Karpas-422 (cell line): ENCODE measurements at regions not wholly inside any gene's neighbourhood (a gene's known extent, or its start where the extent isn't known, plus 50 kb on each side); places are given as distances from the start of the nearest gene placed in this dataset.

Experiments
- DNase-seq: peaks from one replicate; pipeline ENCODE4 v3.0.0-alpha.2; 2015
- H2AFZ ChIP-seq: fragments of 200-600 bp; sonication (generic); 2 replicates; pipeline ENCODE4 v1.6.1; 2014; ENCODE audit warnings: antibody characterized with exemption, low read length, mixed read lengths
- H3K27ac ChIP-seq: fragments of 200-600 bp; sonication (generic); 2 replicates; pipeline ENCODE4 v1.5.1; 2014; ENCODE audit warnings: mild to moderate bottlenecking, low read length, moderate library complexity
- H3K27me3 ChIP-seq: fragments of 200-600 bp; sonication (generic); 2 replicates; pipeline ENCODE4 v1.6.1; 2014; ENCODE audit warnings: low read length, mixed read lengths
- H3K36me3 ChIP-seq: fragments of 200-600 bp; sonication (generic); 2 replicates; pipeline ENCODE4 v1.6.1; 2014; ENCODE audit warnings: low read length, mixed read lengths; ENCODE audit not compliant: insufficient read depth
- H3K4me1 ChIP-seq: fragments of 200-600 bp; sonication (generic); 2 replicates; pipeline ENCODE4 v1.6.1; 2014; ENCODE audit warnings: mild to moderate bottlenecking, low read length, mixed read lengths
- H3K4me2 ChIP-seq: fragments of 200-600 bp; sonication (generic); 2 replicates; pipeline ENCODE4 v1.6.1; 2014; ENCODE audit warnings: low read length, low read depth, mild to moderate bottlenecking; ENCODE audit not compliant: poor library complexity, severe bottlenecking
- H3K4me3 ChIP-seq: fragments of 200-600 bp; sonication (generic); 2 replicates; pipeline ENCODE4 v1.5.1; 2014; ENCODE audit warnings: mild to moderate bottlenecking, antibody characterized with exemption, low read length, mixed read lengths
- H3K79me2 ChIP-seq: fragments of 200-600 bp; sonication (generic); 2 replicates; pipeline ENCODE4 v1.6.1; 2014; ENCODE audit warnings: mild to moderate bottlenecking, low read length, mixed read lengths
- H3K9ac ChIP-seq: fragments of 200-600 bp; sonication (generic); 2 replicates; pipeline ENCODE4 v1.6.0; 2014; ENCODE audit warnings: low read length
- H3K9me2 ChIP-seq: fragments of 200-600 bp; sonication (generic), shearing (Covaris generic); replicated peaks from 2 replicates; pipeline ENCODE4 v1.6.0; 2014; ENCODE audit warnings: mild to moderate bottlenecking, low read length, moderate library complexity; ENCODE audit not compliant: insufficient read depth
- H3K9me3 ChIP-seq: fragments of 300-700, 200-600 bp; sonication (generic); 2 replicates; pipeline ENCODE4 v1.6.1; 2014; ENCODE audit warnings: low read length, mixed read lengths
- H4K20me1 ChIP-seq: fragments of 200-600 bp; sonication (generic); 2 replicates; pipeline ENCODE4 v1.6.1; 2014; ENCODE audit warnings: mild to moderate bottlenecking, antibody characterized with exemption, low read length, low read depth; ENCODE audit not compliant: insufficient read depth

DNA sequence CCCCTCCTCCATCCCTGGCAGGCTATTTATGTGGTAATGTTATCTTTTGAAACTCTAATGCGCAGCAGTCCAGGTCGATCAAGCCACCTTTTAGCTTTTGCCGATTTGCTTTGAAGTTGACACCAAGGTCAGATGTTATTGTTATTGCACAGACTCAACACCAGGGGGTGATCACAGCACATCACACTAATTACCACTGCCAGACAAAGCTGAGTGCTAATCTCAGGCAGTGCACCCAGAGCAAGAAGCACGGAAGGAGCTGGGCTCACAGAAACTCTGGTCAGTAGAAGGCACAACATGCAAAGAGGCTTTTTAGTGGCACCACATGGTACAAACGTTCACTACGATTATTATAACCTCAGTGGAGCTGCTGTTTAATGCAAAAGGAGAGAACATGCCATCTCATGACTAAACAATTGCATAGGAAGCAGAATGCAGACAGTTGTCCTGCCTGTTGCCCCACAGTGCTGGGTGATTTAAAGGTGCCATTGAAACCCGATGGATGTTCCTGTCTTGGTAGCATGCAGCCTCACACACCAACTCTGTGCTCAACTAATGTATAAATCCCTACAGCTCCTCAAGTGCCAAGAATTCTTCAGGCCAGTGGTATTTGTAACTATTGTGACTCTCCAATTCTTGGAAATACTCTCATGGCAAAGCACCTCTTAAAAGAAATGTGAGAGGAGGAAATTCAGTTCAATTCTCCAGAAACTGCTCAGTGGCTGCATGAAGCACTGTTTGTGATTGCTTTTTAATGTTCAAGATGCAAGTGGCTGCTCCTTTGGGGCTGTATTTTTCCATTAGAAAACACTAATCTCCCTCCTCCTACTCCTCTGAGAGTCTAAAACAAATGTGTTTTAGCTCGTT, 353.9 kb upstream of the DDI1 start:
- no peaks in the 10 kb centered on the region for H3K9me2 ChIP-seq
- H2AFZ ChIP-seq, result peak overlapping the region; percentile 17
- H3K4me3 ChIP-seq, result peak overlapping the region; percentile 2; the same call in 1 of the 2 replicates
- no peaks in the 10 kb centered on the region for H3K9me3 ChIP-seq
- no peaks in the 10 kb centered on the region for H3K27me3 ChIP-seq
- H3K27ac ChIP-seq, result no peak overlapping the region
- peaks cover 19% of the 10 kb centered on the region for H3K4me1 ChIP-seq
- H3K9ac ChIP-seq, result peak overlapping the region; percentile 28
- no peaks in the 10 kb centered on the region for H4K20me1 ChIP-seq
- H3K79me2 ChIP-seq, result no peaks in the 10 kb centered on the region
- peak; percentile 97 for DNase-seq
- peak overlapping the region; percentile 46 for H3K4me2 ChIP-seq
- H3K36me3 ChIP-seq, result no peaks in the 10 kb centered on the region

DNA sequence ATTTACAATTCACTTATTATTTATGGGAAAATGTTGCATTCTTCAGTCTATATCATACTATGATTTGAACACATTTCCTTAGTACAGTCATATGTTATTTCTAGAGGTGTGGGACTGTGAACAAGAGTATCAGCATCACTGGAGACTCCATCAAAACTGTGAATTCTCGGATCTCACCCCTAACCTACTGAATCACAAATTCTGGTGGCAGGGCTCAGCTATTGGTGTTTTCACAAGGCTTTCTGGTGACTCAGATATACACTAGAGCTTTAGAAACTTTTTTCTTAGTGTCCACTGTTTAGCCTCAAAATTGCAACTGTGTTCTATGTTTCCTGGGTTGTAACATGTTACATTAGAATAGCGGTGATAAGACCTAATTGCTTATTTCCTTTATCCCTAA, 352.9 kb upstream of the DDI1 start:
- Histone ChIP-seq H3K79me2 (no peaks in the 10 kb centered on the region), H3K9ac (no peak overlapping the region), H3K4me2 (no peak overlapping the region), H3K36me3 (no peaks in the 10 kb centered on the region), H3K27ac (no peak overlapping the region), H3K4me3 (no peak overlapping the region), H3K9me2 (no peaks in the 10 kb centered on the region), H3K27me3 (no peaks in the 10 kb centered on the region), H3K4me1 (peaks cover 19% of the 10 kb centered on the region), H4K20me1 (no peaks in the 10 kb centered on the region), H2AFZ (no peak overlapping the region), H3K9me3 (no peaks in the 10 kb centered on the region)
- DNase-seq, result no peak

DNA sequence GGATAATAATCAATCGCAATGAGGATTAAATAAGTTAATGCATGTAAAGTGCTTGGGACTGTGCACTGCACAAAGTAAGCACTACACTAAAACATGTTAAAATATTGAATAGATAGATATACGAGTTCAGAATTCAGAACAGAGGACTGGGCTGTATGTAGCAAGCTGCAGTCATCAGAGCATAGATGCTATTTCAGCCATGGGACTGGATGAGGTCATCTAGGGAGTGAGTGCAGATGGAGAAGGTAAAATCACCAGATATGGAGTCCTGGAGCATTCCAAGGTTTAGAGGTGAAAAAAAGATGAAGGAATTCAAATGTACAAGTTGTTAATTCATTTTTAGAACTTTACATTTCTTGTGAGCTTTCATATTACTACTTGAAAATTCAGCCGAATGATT, 347.5 kb upstream of the DDI1 start:
- Histone ChIP-seq H3K27me3 (no peaks in the 10 kb centered on the region), H3K4me2 (no peak overlapping the region), H2AFZ (no peak overlapping the region), H4K20me1 (no peaks in the 10 kb centered on the region), H3K9me3 (no peaks in the 10 kb centered on the region), H3K27ac (no peak overlapping the region), H3K4me3 (no peak overlapping the region), H3K4me1 (no peaks in the 10 kb centered on the region), H3K9ac (no peak overlapping the region), H3K79me2 (no peaks in the 10 kb centered on the region), H3K9me2 (no peaks in the 10 kb centered on the region), H3K36me3 (no peaks in the 10 kb centered on the region)
- DNase-seq, result no peak

DNA sequence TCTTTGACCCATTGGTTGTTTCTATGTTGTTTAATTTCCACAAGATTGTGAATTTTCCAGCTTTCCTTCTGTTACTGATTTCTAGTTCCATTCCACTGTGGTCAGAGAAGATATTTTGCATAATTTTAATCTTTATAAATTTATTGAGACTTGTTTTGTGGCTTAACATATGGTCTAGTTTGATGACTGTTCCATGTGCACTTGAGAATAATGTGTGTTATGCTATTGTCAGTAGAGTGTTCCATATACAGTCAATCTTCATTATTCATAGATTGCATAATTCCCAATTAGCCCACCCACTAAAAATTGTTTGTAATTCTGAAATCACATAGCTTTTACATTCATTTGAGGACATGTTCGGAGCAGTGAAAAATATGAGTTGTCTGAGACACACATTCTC, 346.1 kb upstream of the DDI1 start:
- no peaks in the 10 kb centered on the region for H3K27me3 ChIP-seq
- no peak overlapping the region for H3K27ac ChIP-seq
- H3K4me2 ChIP-seq, result no peak overlapping the region
- H3K9ac ChIP-seq, result no peak overlapping the region
- no peaks in the 10 kb centered on the region for H3K36me3 ChIP-seq
- H4K20me1 ChIP-seq, result no peaks in the 10 kb centered on the region
- no peaks in the 10 kb centered on the region for H3K4me1 ChIP-seq
- H2AFZ ChIP-seq, result no peak overlapping the region
- no peaks in the 10 kb centered on the region for H3K79me2 ChIP-seq
- H3K9me2 ChIP-seq, result no peaks in the 10 kb centered on the region
- DNase-seq, result no peak
- H3K9me3 ChIP-seq, result no peaks in the 10 kb centered on the region
- no peak overlapping the region for H3K4me3 ChIP-seq

GRCh38 chr11:103696123-103696522, 340.3 kb upstream of the DDI1 start:
- no peaks in the 10 kb centered on the region for H3K79me2 ChIP-seq

GRCh38 chr11:103699216-103699615, 337.2 kb upstream of the DDI1 start:
- Histone ChIP-seq H3K27me3 (no peaks in the 10 kb centered on the region), H3K4me1 (no peaks in the 10 kb centered on the region), H3K9me3 (no peaks in the 10 kb centered on the region; the same call in 1 of the 2 replicates), H3K9me2 (no peaks in the 10 kb centered on the region), H3K9ac (no peak overlapping the region), H3K4me2 (no peak overlapping the region), H3K4me3 (no peak overlapping the region), H4K20me1 (no peaks in the 10 kb centered on the region), H3K36me3 (no peaks in the 10 kb centered on the region), H3K79me2 (no peaks in the 10 kb centered on the region), H3K27ac (no peak overlapping the region), H2AFZ (no peak overlapping the region)
- no peak for DNase-seq

More at GRCh38 chr11:103696123-103696522, 340.3 kb upstream of the DDI1 start:
- Histone ChIP-seq H3K4me1 (no peaks in the 10 kb centered on the region), H3K4me3 (no peak overlapping the region), H3K36me3 (no peaks in the 10 kb centered on the region), H3K9me3 (no peaks in the 10 kb centered on the region; the same call in 1 of the 2 replicates), H3K9ac (no peak overlapping the region), H3K4me2 (no peak overlapping the region), H2AFZ (no peak overlapping the region), H4K20me1 (no peaks in the 10 kb centered on the region), H3K27ac (no peak overlapping the region), H3K27me3 (no peaks in the 10 kb centered on the region), H3K9me2 (no peaks in the 10 kb centered on the region)
- no peak for DNase-seq

GRCh38 chr11:103699656-103700055, 336.8 kb upstream of the DDI1 start:
- H3K4me3 ChIP-seq, result no peak overlapping the region
- no peaks in the 10 kb centered on the region for H3K9me2 ChIP-seq
- H3K36me3 ChIP-seq, result no peaks in the 10 kb centered on the region
- no peak for DNase-seq
- H3K4me2 ChIP-seq, result no peak overlapping the region
- H2AFZ ChIP-seq, result no peak overlapping the region
- no peaks in the 10 kb centered on the region for H3K27me3 ChIP-seq
- no peaks in the 10 kb centered on the region for H3K79me2 ChIP-seq
- no peaks in the 10 kb centered on the region; the same call in 1 of the 2 replicates for H3K9me3 ChIP-seq
- no peak overlapping the region for H3K27ac ChIP-seq
- no peaks in the 10 kb centered on the region for H3K4me1 ChIP-seq
- no peak overlapping the region for H3K9ac ChIP-seq
- H4K20me1 ChIP-seq, result no peaks in the 10 kb centered on the region

DNA sequence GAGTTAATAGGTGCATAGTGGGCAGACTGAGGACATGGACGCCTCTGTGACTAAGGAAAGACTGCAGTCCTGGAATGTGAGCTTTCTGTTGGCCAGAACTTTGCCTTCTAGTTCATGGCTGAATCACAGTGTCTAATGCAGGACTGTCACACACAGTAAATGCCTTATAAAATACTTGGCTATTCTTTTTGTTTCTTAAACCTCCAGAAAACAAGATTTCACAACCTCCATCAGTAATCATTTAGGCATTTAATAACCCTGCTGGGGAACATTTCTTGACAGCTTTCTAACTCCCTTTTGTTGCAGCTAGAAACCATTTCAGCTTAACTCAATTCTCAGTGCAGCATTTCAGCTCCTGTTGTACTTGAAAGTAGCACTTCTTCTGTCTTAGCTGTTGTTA, 335.8 kb upstream of the DDI1 start:
- H4K20me1 ChIP-seq, result no peaks in the 10 kb centered on the region
- H3K27ac ChIP-seq, result no peak overlapping the region
- no peaks in the 10 kb centered on the region; the same call in 1 of the 2 replicates for H3K9me3 ChIP-seq
- H3K4me3 ChIP-seq, result no peak overlapping the region
- no peaks in the 10 kb centered on the region for H3K36me3 ChIP-seq
- no peaks in the 10 kb centered on the region for H3K4me1 ChIP-seq
- no peaks in the 10 kb centered on the region for H3K9me2 ChIP-seq
- no peak overlapping the region for H3K4me2 ChIP-seq
- no peaks in the 10 kb centered on the region for H3K79me2 ChIP-seq
- no peak for DNase-seq
- no peak overlapping the region for H3K9ac ChIP-seq
- H2AFZ ChIP-seq, result no peak overlapping the region
- H3K27me3 ChIP-seq, result peaks cover 2% of the 10 kb centered on the region; the same call in 1 of the 2 replicates
